Panc1 (cell line): ENCODE measurements at regions not wholly inside any gene's neighbourhood (a gene's known extent, or its start where the extent isn't known, plus 50 kb on each side); places are given as distances from the start of the nearest gene placed in this dataset.

Experiments
- ATAC-seq: fragments of 200-7000 bp; cut with Tn5 transposase; 2 replicates; pipeline ENCODE4 v1.9.1; 2020; ENCODE audit warnings: mild to moderate bottlenecking, moderate library complexity
- BruUV-seq: library from RNA; stranded (reverse); fragments of 400-500 nt; replicated peaks from 2 replicates; lab custom pipeline; 2021; lab: Mats Ljungman, UMichigan
- CTCF ChIA-PET: fragments of 300-600 bp; sonication (Branson Sonifier 250); formaldehyde crosslinking; loops from one replicate; lab custom pipeline; 2022; ENCODE audit warnings: antibody characterized with exemption; lab: Charles Lee
- POLR2A ChIA-PET: fragments of 300-600 bp; sonication (Branson Sonifier 250); formaldehyde crosslinking; loops from one replicate; lab custom pipeline; 2022; ENCODE audit warnings: antibody characterized with exemption; lab: Charles Lee
- DNase-seq: peaks from one replicate; pipeline ENCODE4 v3.0.0-alpha.2; 2010; ENCODE audit warnings: low read depth, low spot score
- H3K27ac ChIP-seq: 2 replicates; pipeline ENCODE4 v1.5.1; 2011; ENCODE audit warnings: mild to moderate bottlenecking, low read length, inconsistent platforms
- H3K27me3 ChIP-seq: fragments of 200-500 bp; sonication (Bioruptor generic); 2 replicates; pipeline ENCODE4 v1.6.0; 2014; ENCODE audit warnings: low read length, inconsistent platforms; ENCODE audit not compliant: control insufficient read depth, insufficient read depth
- H3K36me3 ChIP-seq: fragments of 200-500 bp; sonication (Bioruptor generic); 2 replicates; pipeline ENCODE4 v1.5.1; 2014; ENCODE audit warnings: inconsistent platforms, mild to moderate bottlenecking, low read length, moderate library complexity; ENCODE audit not compliant: control insufficient read depth, insufficient read depth
- H3K4me1 ChIP-seq: 2 replicates; pipeline ENCODE4 v1.5.1; 2011; ENCODE audit warnings: inconsistent platforms, mild to moderate bottlenecking, low read length, moderate library complexity; ENCODE audit not compliant: control insufficient read depth, insufficient read depth
- H3K4me3 ChIP-seq, 2 experiments: 2 replicates each; pipeline ENCODE4 v1.5.1; 2011 to 2012; ENCODE audit warnings: low read depth in 2 of 2, low read length in 2 of 2, mild to moderate bottlenecking in 2 of 2, inconsistent platforms in 1 of 2, moderate library complexity in 1 of 2
- H3K9me3 ChIP-seq: fragments of 200-500 bp; sonication (Bioruptor generic); 2 replicates; pipeline ENCODE4 v1.5.1; 2014; ENCODE audit warnings: low read depth, mild to moderate bottlenecking, inconsistent platforms, low read length, moderate library complexity; ENCODE audit not compliant: control insufficient read depth, insufficient read depth
- POLR2AphosphoS5 ChIP-seq: IDR thresholded peaks from 2 replicates; pipeline ENCODE4 v1.6.1; 2012; ENCODE audit warnings: mild to moderate bottlenecking, low read depth, low read length, moderate library complexity
- SIN3A ChIP-seq: IDR thresholded peaks from 2 replicates; pipeline ENCODE4 v1.6.1; 2012; ENCODE audit warnings: low read depth, mild to moderate bottlenecking, low read length, moderate library complexity, borderline replicate concordance; ENCODE audit not compliant: insufficient read depth
- TCF7L2 ChIP-seq: IDR thresholded peaks from 2 replicates; pipeline ENCODE4 v1.6.1; 2011; ENCODE audit warnings: mild to moderate bottlenecking, low read depth, low read length, inconsistent platforms
- in situ Hi-C: cut with HindIII; loops from 2 replicates; pipeline ENCODE4 v1.10.0; 2016; ENCODE audit warnings: low sequenced_read_pairs, low pct_unique_long_range_greater_than_20kb
- intact Hi-C: fragments of 100-400 bp; cut with micrococcal nuclease; formaldehyde crosslinking; loops from one replicate; pipeline ENCODE4 v1.10.0; 2022; ENCODE audit not compliant: unreplicated experiment
- TF ChIP-seq, protein P1 (sequence below), 2 experiments: IDR thresholded peaks; 2 replicates each; pipeline ENCODE4 v1.6.1; 2011 to 2012; ENCODE audit warnings: low read depth in 2 of 2, control low read depth in 1 of 2, low read length in 1 of 2, mild to moderate bottlenecking in 1 of 2, moderate library complexity in 1 of 2; ENCODE audit not compliant: insufficient read depth in 1 of 2
- TF ChIP-seq, protein P2 (sequence below): fragments of 450-650 bp; IDR thresholded peaks from 2 replicates; pipeline ENCODE4 v1.5.1; 2017; ENCODE audit warnings: mild to moderate bottlenecking

DNA sequence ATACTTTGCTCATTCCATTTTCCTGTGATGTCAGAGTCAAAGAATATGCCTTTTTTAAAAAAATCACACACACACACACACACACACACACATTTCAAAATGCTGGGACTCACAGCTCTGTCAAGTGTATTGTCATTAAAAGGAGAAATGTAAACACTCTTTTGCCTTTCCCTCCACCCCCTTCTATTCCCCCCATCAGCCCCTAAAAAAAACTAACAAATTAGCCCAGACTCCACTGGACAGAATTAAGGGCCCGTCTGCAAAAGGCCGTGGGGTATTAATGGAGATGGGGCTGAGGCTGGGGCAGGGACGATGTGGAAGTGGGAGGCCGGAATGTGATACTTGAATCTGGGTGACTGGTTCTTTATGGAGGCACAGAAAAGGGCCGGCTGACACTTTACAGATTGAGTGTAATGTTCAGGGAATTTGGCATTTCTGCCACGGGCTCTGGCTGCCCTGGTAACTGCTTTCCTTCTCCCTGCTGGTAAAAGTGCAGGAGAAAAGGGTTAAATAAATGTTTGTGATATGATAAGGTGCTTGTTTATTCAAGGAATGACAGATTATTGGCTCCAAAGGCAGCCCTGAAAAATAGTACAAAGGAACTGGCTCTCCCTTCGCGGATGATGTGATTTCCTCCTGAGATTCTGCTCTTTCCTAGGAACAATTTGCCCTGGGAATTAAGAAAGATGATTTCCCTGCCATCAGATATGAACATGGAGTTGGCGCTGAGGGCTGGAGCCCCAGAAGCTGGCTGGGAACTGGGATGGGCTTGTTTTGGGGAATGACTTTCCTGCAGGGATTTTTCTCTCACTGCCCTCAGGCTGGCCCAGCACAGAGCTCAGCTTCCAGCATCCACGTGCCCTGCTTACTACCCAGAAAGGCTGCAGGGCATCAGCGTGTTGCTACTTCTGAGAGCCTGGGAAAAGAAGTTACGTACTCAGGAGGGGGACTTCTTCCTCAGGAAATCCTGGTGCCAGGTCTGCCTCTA is 52.8 kb upstream of the CTAGE1 start:
- CTCF ChIA-PET: no interaction called here
- TF ChIP-seq SIN3A: no peak
- TF ChIP-seq POLR2AphosphoS5: no peak
- TF ChIP-seq TCF7L2: no peak
- TF ChIP-seq, protein P1, sequence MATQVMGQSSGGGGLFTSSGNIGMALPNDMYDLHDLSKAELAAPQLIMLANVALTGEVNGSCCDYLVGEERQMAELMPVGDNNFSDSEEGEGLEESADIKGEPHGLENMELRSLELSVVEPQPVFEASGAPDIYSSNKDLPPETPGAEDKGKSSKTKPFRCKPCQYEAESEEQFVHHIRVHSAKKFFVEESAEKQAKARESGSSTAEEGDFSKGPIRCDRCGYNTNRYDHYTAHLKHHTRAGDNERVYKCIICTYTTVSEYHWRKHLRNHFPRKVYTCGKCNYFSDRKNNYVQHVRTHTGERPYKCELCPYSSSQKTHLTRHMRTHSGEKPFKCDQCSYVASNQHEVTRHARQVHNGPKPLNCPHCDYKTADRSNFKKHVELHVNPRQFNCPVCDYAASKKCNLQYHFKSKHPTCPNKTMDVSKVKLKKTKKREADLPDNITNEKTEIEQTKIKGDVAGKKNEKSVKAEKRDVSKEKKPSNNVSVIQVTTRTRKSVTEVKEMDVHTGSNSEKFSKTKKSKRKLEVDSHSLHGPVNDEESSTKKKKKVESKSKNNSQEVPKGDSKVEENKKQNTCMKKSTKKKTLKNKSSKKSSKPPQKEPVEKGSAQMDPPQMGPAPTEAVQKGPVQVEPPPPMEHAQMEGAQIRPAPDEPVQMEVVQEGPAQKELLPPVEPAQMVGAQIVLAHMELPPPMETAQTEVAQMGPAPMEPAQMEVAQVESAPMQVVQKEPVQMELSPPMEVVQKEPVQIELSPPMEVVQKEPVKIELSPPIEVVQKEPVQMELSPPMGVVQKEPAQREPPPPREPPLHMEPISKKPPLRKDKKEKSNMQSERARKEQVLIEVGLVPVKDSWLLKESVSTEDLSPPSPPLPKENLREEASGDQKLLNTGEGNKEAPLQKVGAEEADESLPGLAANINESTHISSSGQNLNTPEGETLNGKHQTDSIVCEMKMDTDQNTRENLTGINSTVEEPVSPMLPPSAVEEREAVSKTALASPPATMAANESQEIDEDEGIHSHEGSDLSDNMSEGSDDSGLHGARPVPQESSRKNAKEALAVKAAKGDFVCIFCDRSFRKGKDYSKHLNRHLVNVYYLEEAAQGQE (IDR thresholded peaks at IDR 0.05; ENCODE audit: insufficient read depth in 1 of 2, low read depth in 2 of 2, low read length in 1 of 2): no peak
- TF ChIP-seq, protein P2, sequence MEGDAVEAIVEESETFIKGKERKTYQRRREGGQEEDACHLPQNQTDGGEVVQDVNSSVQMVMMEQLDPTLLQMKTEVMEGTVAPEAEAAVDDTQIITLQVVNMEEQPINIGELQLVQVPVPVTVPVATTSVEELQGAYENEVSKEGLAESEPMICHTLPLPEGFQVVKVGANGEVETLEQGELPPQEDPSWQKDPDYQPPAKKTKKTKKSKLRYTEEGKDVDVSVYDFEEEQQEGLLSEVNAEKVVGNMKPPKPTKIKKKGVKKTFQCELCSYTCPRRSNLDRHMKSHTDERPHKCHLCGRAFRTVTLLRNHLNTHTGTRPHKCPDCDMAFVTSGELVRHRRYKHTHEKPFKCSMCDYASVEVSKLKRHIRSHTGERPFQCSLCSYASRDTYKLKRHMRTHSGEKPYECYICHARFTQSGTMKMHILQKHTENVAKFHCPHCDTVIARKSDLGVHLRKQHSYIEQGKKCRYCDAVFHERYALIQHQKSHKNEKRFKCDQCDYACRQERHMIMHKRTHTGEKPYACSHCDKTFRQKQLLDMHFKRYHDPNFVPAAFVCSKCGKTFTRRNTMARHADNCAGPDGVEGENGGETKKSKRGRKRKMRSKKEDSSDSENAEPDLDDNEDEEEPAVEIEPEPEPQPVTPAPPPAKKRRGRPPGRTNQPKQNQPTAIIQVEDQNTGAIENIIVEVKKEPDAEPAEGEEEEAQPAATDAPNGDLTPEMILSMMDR: no peak
- no peaks in the 10 kb centered on the region for H3K36me3 ChIP-seq
- no peak for DNase-seq
- POLR2A ChIA-PET: no interaction called here
- peaks cover 8% of the 10 kb centered on the region for H3K4me1 ChIP-seq
- in situ Hi-C loops (no loop called here), intact Hi-C loops (no loop called here)
- H3K27ac ChIP-seq: peak overlapping the region; percentile 39; the same call in 1 of the 2 replicates
- no peaks in the 10 kb centered on the region; the same call in 1 of the 2 replicates for H3K9me3 ChIP-seq
- no peak overlapping the region for H3K4me3 ChIP-seq
- H3K27me3 ChIP-seq: no peaks in the 10 kb centered on the region
- no TSS peak for BruUV-seq
- ATAC-seq: peak; percentile 54

DNA sequence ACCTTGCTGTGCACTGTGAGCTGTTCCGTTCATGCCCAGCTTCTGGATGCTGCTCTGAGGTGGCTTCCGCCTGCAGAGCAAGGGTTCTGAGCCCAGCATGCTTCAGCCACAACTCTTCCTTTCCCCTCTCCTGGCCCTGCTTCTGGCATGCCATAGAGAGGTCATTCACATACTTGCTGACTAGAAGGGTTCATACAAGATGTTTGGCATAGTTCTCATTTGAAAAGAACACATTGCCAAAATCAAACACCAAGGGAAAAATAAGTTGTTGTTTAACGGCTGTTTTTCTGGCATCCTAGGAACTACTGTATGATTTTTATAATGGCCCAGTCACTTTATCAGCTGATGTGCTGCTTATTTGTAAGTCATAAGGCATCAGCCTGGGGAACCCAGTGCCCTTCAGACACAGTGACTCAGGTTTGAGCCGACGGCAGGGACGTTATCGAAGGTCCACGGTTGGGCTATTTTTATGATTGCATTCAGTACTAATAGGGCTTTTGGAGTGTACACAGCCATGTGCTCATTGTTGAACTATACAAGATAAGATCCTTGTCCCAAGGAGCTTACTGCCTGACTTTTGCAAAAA is 53.9 kb upstream of the CTAGE1 start:
- ATAC-seq (peak; percentile 74), DNase-seq (no peak)
- ChIA-PET POLR2A (no interaction called here), CTCF (no interaction called here)
- H3K27me3 ChIP-seq: no peaks in the 10 kb centered on the region
- TF ChIP-seq POLR2AphosphoS5 (no peak), TCF7L2 (no peak), SIN3A (no peak)
- TF ChIP-seq, protein P2: no peak
- TF ChIP-seq, protein P1 (IDR thresholded peaks at IDR 0.05; ENCODE audit: insufficient read depth in 1 of 2, low read depth in 2 of 2, low read length in 1 of 2): no peak
- H3K4me3 ChIP-seq: no peak overlapping the region
- no peak overlapping the region for H3K27ac ChIP-seq
- BruUV-seq: no TSS peak
- no peaks in the 10 kb centered on the region; the same call in 1 of the 2 replicates for H3K9me3 ChIP-seq
- H3K4me1 ChIP-seq: peaks cover 8% of the 10 kb centered on the region
- intact Hi-C loops: no loop called here
- H3K36me3 ChIP-seq: no peaks in the 10 kb centered on the region
- in situ Hi-C loops: no loop called here
